ENCODE measurements at regions not wholly inside any gene's neighbourhood (a gene's known extent, or its start where the extent isn't known, plus 50 kb on each side); places are given as distances from the start of the nearest gene placed in this dataset.
"Not testable (repeated sequence)": the region's sequence is repeated elsewhere in the genome, so short reads cannot be mapped to it uniquely, and the experiment has no call there.

- no peak overlapping the region for H3K4me3 ChIP-seq (ENCODE audit: low read depth, low read length)
- TF ChIP-seq CTCF (IDR thresholded peaks at IDR 0.05; ENCODE audit: insufficient read depth, low read depth, low read length): no peak
- DNase-seq (ENCODE audit: low read depth): no peak
These were observed 267.2 kb upstream of the MSX2 start for GRCh38 chr5:174457141-174457678.

- DNase-seq (ENCODE audit: low read depth): no peak
- no peak overlapping the region for H3K4me3 ChIP-seq (ENCODE audit: low read depth, low read length)
- TF ChIP-seq CTCF (IDR thresholded peaks at IDR 0.05; ENCODE audit: insufficient read depth, low read depth, low read length): no peak
These were observed 265.2 kb upstream of the MSX2 start for GRCh38 chr5:174459071-174459702.

GRCh38 chr5:174459832-174460448 is 264.4 kb upstream of the MSX2 start:
- TF ChIP-seq CTCF (IDR thresholded peaks at IDR 0.05; ENCODE audit: insufficient read depth, low read depth, low read length): no peak
- H3K4me3 ChIP-seq (ENCODE audit: low read depth, low read length): no peak overlapping the region
- DNase-seq (ENCODE audit: low read depth): no peak

- no peak for TF ChIP-seq CTCF (IDR thresholded peaks at IDR 0.05; ENCODE audit: insufficient read depth, low read depth, low read length)
- no peak for DNase-seq (ENCODE audit: low read depth)
These were observed 262.3 kb upstream of the MSX2 start for GRCh38 chr5:174462129-174462528.

GRCh38 chr5:174464504-174465165 is 259.7 kb upstream of the MSX2 start:
- DNase-seq (ENCODE audit: low read depth): no peak
- H3K4me3 ChIP-seq (ENCODE audit: low read depth, low read length): no peak overlapping the region
- TF ChIP-seq CTCF (IDR thresholded peaks at IDR 0.05; ENCODE audit: insufficient read depth, low read depth, low read length): peak; percentile 43

More at GRCh38 chr5:174462129-174462528, 262.3 kb upstream of the MSX2 start:
- no peak overlapping the region for H3K4me3 ChIP-seq (ENCODE audit: low read depth, low read length)

GRCh38 chr5:174471528-174471927 is 252.9 kb upstream of the MSX2 start:
- DNase-seq (ENCODE audit: low read depth); H3K4me3 ChIP-seq (ENCODE audit: low read depth, low read length): not testable (repeated sequence)

GRCh38 chr5:174472956-174473355 is 251.4 kb upstream of the MSX2 start:
- no peak for TF ChIP-seq CTCF (IDR thresholded peaks at IDR 0.05; ENCODE audit: insufficient read depth, low read depth, low read length)
- no peak for DNase-seq (ENCODE audit: low read depth)
- H3K4me3 ChIP-seq (ENCODE audit: low read depth, low read length): no peak overlapping the region

- not testable (repeated sequence) for DNase-seq (ENCODE audit: low read depth); H3K4me3 ChIP-seq (ENCODE audit: low read depth, low read length)
These were observed 248.4 kb upstream of the MSX2 start for GRCh38 chr5:174476001-174476400.
